IMR-90 (cell line): ENCODE measurements at regions not wholly inside any gene's neighbourhood (a gene's known extent, or its start where the extent isn't known, plus 50 kb on each side); places are given as distances from the start of the nearest gene placed in this dataset.

Source experiments
- ATAC-seq: fragments of 200-7000 bp; cut with Tn5 transposase; 2 replicates; pipeline ENCODE4 v1.9.1; 2020; ENCODE audit warnings: low read depth, mild to moderate bottlenecking, moderate library complexity
- BruUV-seq: library from RNA; stranded (reverse); fragments of 400-500 nt; replicated peaks from 2 replicates; lab custom pipeline; 2021; lab: Mats Ljungman, UMichigan
- CTCF ChIA-PET: fragments of 300-600 bp; formaldehyde crosslinking; extraction: SDS; loops from one replicate; lab custom pipeline; 2021; ENCODE audit warnings: antibody characterized with exemption; lab: Yijun Ruan, JAX
- POLR2A ChIA-PET: fragments of 300-600 bp; sonication (Branson Sonifier 250); formaldehyde crosslinking; loops from one replicate; lab custom pipeline; 2022; ENCODE audit warnings: antibody characterized with exemption; ENCODE audit not compliant: unreplicated experiment; lab: Charles Lee
- DNase-seq: peaks from one replicate; pipeline ENCODE4 v3.0.0; 2013
- H2AFZ ChIP-seq: replicated peaks from 2 replicates; pipeline ENCODE3; 2013; ENCODE audit warnings: low read length, mild to moderate bottlenecking; ENCODE audit not compliant: poor library complexity
- H2AK5ac ChIP-seq: 2 replicates; pipeline ENCODE4 v1.6.1; 2013; ENCODE audit warnings: low read depth, low read length, inconsistent platforms
- H2AK9ac ChIP-seq: replicated peaks from 2 replicates; pipeline ENCODE3; 2013; ENCODE audit warnings: mild to moderate bottlenecking, low read depth, low read length, moderate library complexity; ENCODE audit not compliant: poor library complexity
- H2BK120ac ChIP-seq: 2 replicates; pipeline ENCODE4 v1.6.1; 2013; ENCODE audit warnings: low read depth, low read length, inconsistent platforms
- H2BK15ac ChIP-seq: 3 replicates; pipeline ENCODE4 v1.6.1; 2013; ENCODE audit warnings: low read depth, low read length, inconsistent platforms
- H2BK20ac ChIP-seq: 2 replicates; pipeline ENCODE4 v1.6.1; 2013; ENCODE audit warnings: low read depth, mild to moderate bottlenecking, inconsistent platforms, low read length, moderate library complexity
- H2BK5ac ChIP-seq: 2 replicates; pipeline ENCODE4 v1.6.1; 2013; ENCODE audit warnings: mild to moderate bottlenecking, low read depth, low read length, inconsistent platforms; ENCODE audit not compliant: poor library complexity, severe bottlenecking
- H3K14ac ChIP-seq: replicated peaks from 2 replicates; pipeline ENCODE4 v1.6.1; 2013; ENCODE audit warnings: low read depth, low read length, inconsistent platforms
- H3K18ac ChIP-seq: 2 replicates; pipeline ENCODE4 v1.6.1; 2013; ENCODE audit warnings: low read depth, low read length, control low read depth
- H3K23ac ChIP-seq: 2 replicates; pipeline ENCODE4 v1.6.1; 2013; ENCODE audit warnings: low read depth, low read length, inconsistent platforms
- H3K27ac ChIP-seq: 2 replicates; pipeline ENCODE4 v1.5.1; 2013; ENCODE audit warnings: mild to moderate bottlenecking, control low read depth, low read length; ENCODE audit not compliant: insufficient read depth
- H3K27me3 ChIP-seq: 2 replicates; pipeline ENCODE4 v1.6.1; 2013; ENCODE audit warnings: low read length; ENCODE audit not compliant: control insufficient read depth, insufficient read depth
- H3K36me3 ChIP-seq: 2 replicates; pipeline ENCODE4 v1.6.1; 2013; ENCODE audit warnings: low read length, mixed read lengths; ENCODE audit not compliant: control insufficient read depth, insufficient read depth
- H3K4ac ChIP-seq: 2 replicates; pipeline ENCODE4 v1.6.1; 2013; ENCODE audit warnings: low read depth, low read length, inconsistent platforms
- H3K4me1 ChIP-seq: 2 replicates; pipeline ENCODE4 v1.6.1; 2013; ENCODE audit warnings: low read length, mixed read lengths; ENCODE audit not compliant: control insufficient read depth, insufficient read depth
- H3K4me2 ChIP-seq: 2 replicates; pipeline ENCODE4 v1.6.1; 2013; ENCODE audit warnings: low read depth, mild to moderate bottlenecking, control low read depth, low read length, moderate library complexity
- H3K4me3 ChIP-seq: 2 replicates; pipeline ENCODE4 v1.5.1; 2013; ENCODE audit warnings: low read depth, mild to moderate bottlenecking, control low read depth, low read length, moderate library complexity; ENCODE audit not compliant: insufficient read depth
- H3K56ac ChIP-seq: 2 replicates; pipeline ENCODE4 v1.6.1; 2013; ENCODE audit warnings: low read length, inconsistent platforms; ENCODE audit not compliant: insufficient read depth; ENCODE audit errors: extremely low read depth
- H3K79me1 ChIP-seq, 2 experiments: 2 replicates each; pipeline ENCODE4 v1.6.1; 2013; ENCODE audit warnings: low read length in 2 of 2, inconsistent platforms in 1 of 2, low read depth in 1 of 2
- H3K9ac ChIP-seq: 2 replicates; pipeline ENCODE4 v1.6.1; 2013; ENCODE audit warnings: low read depth, low read length, control low read depth
- H3K9me1 ChIP-seq: 2 replicates; pipeline ENCODE4 v1.6.1; 2013; ENCODE audit warnings: low read length, inconsistent platforms; ENCODE audit not compliant: insufficient read depth
- H3K9me3 ChIP-seq: 2 replicates; pipeline ENCODE4 v1.6.1; 2013; ENCODE audit warnings: low read length; ENCODE audit not compliant: control insufficient read depth, insufficient read depth
- H4K20me1 ChIP-seq: 2 replicates; pipeline ENCODE4 v1.6.1; 2013; ENCODE audit warnings: low read length, inconsistent platforms; ENCODE audit not compliant: insufficient read depth
- H4K5ac ChIP-seq: 2 replicates; pipeline ENCODE4 v1.6.1; 2013; ENCODE audit warnings: mild to moderate bottlenecking, low read depth, low read length, control low read depth
- H4K8ac ChIP-seq, 2 experiments: 2 replicates each; pipeline ENCODE4 v1.6.1; 2013; ENCODE audit warnings: low read depth in 2 of 2, low read length in 2 of 2, control low read depth in 1 of 2, inconsistent platforms in 1 of 2
- H4K91ac ChIP-seq: 2 replicates; pipeline ENCODE4 v1.6.1; 2013; ENCODE audit warnings: low read depth, low read length, inconsistent platforms; ENCODE audit not compliant: insufficient read depth
- CEBPB ChIP-seq: IDR thresholded peaks from 2 replicates; pipeline ENCODE4 v1.6.1; 2012; ENCODE audit warnings: low read depth, low read length, improper control_type of control experiment
- FOS ChIP-seq: fragments of 150-350 bp; IDR thresholded peaks from 2 replicates; pipeline ENCODE4 v1.6.1; 2016; ENCODE audit warnings: low read depth, low read length
- MAFK ChIP-seq: IDR thresholded peaks from 2 replicates; pipeline ENCODE4 v1.6.1; 2012; ENCODE audit warnings: low read depth, low read length, improper control_type of control experiment
- RAD21 ChIP-seq: IDR thresholded peaks from 2 replicates; pipeline ENCODE4 v1.6.1; 2012; ENCODE audit warnings: low read length, improper control_type of control experiment
- SMC3 ChIP-seq: fragments of 150-350 bp; IDR thresholded peaks from 2 replicates; pipeline ENCODE4 v1.6.1; 2016; ENCODE audit warnings: low read depth, mild to moderate bottlenecking, antibody characterized with exemption, low read length, moderate library complexity
- WGBS, 2 experiments: methylation state at CpG; one replicate each; pipeline versions ENCODE4 v1.1.5 to v1.1.7; 2013; ENCODE audit warnings: missing lambda C conversion rate in 2 of 2; ENCODE audit not compliant: insufficient read length in 1 of 2; ENCODE audit errors: extremely low coverage in 2 of 2; 5-methylcytosine and 5-hydroxymethylcytosine counted together
- dilution Hi-C: fragments of 300-500 bp; cut with HindIII; formaldehyde crosslinking; loops from one replicate; pipeline ENCODE4 v1.14.3; 2018; ENCODE audit warnings: low sequenced_read_pairs; ENCODE audit not compliant: unreplicated experiment
- in situ Hi-C: fragments of 300-500 bp; cut with MboI; formaldehyde crosslinking; loops from 3 replicates; pipeline ENCODE4 v1.14.3; 2019; ENCODE audit warnings: low sequenced_read_pairs, inconsistent platforms, mixed read lengths
- intact Hi-C: fragments of 100-400 bp; cut with micrococcal nuclease; formaldehyde crosslinking; loops from 2 replicates; pipeline ENCODE4 v1.10.0; 2022
- TF ChIP-seq, protein P1 (sequence below): conservative IDR thresholded peaks from 2 replicates; pipeline ENCODE4 v1.5.1; 2012; ENCODE audit warnings: mild to moderate bottlenecking, low read depth, low read length, improper control_type of control experiment

- ChIA-PET POLR2A (no interaction called here), CTCF (no interaction called here)
- no peak overlapping the region for H4K8ac ChIP-seq
- H2BK20ac ChIP-seq, result no peak overlapping the region
- H2BK120ac ChIP-seq, result no peak overlapping the region
- H3K27me3 ChIP-seq, result no peaks in the 10 kb centered on the region
- TF ChIP-seq, protein P1, sequence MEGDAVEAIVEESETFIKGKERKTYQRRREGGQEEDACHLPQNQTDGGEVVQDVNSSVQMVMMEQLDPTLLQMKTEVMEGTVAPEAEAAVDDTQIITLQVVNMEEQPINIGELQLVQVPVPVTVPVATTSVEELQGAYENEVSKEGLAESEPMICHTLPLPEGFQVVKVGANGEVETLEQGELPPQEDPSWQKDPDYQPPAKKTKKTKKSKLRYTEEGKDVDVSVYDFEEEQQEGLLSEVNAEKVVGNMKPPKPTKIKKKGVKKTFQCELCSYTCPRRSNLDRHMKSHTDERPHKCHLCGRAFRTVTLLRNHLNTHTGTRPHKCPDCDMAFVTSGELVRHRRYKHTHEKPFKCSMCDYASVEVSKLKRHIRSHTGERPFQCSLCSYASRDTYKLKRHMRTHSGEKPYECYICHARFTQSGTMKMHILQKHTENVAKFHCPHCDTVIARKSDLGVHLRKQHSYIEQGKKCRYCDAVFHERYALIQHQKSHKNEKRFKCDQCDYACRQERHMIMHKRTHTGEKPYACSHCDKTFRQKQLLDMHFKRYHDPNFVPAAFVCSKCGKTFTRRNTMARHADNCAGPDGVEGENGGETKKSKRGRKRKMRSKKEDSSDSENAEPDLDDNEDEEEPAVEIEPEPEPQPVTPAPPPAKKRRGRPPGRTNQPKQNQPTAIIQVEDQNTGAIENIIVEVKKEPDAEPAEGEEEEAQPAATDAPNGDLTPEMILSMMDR, result no peak
- TF ChIP-seq MAFK (no peak), CEBPB (no peak), SMC3 (no peak), FOS (no peak), RAD21 (no peak)
- H3K23ac ChIP-seq, result no peak overlapping the region
- in situ Hi-C loops, result no loop called here
- no peak overlapping the region for H3K56ac ChIP-seq
- H2AK9ac ChIP-seq, result no peak overlapping the region
- H4K5ac ChIP-seq, result no peak overlapping the region
- H3K18ac ChIP-seq, result no peak overlapping the region
- no peak overlapping the region for H3K9ac ChIP-seq
- dilution Hi-C loops, result no loop called here
- DNase-seq (no peak), ATAC-seq (no peak)
- no peak overlapping the region for H2BK15ac ChIP-seq
- BruUV-seq, result no TSS peak
- no peaks in the 10 kb centered on the region for H3K9me3 ChIP-seq
- H3K4me2 ChIP-seq, result no peak overlapping the region
- H2AK5ac ChIP-seq, result no peak overlapping the region
- no peak overlapping the region for H3K4me3 ChIP-seq
- H3K9me1 ChIP-seq, result no peaks in the 10 kb centered on the region
- H3K4ac ChIP-seq, result no peak overlapping the region
- H3K79me1 ChIP-seq, result no peaks in the 10 kb centered on the region
- no peak overlapping the region for H3K14ac ChIP-seq
- no peak overlapping the region for H2AFZ ChIP-seq
- H3K4me1 ChIP-seq, result no peaks in the 10 kb centered on the region
- H3K36me3 ChIP-seq, result no peaks in the 10 kb centered on the region
- intact Hi-C loops, result no loop called here
- no peak overlapping the region for H4K91ac ChIP-seq
- WGBS, 2 experiments, result no CpG with 5 or more reads among the region's 1 CpG
- no peaks in the 10 kb centered on the region for H4K20me1 ChIP-seq
- no peak overlapping the region for H2BK5ac ChIP-seq
- no peak overlapping the region for H3K27ac ChIP-seq
Measured at GRCh38 chr3:81261996-81262395, 499.4 kb downstream of the GBE1 start.
